Trophoblast cell (in vitro differentiated cells and primary cell): ENCODE measurements at regions not wholly inside any gene's neighbourhood (a gene's known extent, or its start where the extent isn't known, plus 50 kb on each side); places are given as distances from the start of the nearest gene placed in this dataset.

Experiments
- DNase-seq, 2 donors: peaks; one replicate each; pipeline ENCODE4 v3.0.0-alpha.2; 2016
- H2AFZ ChIP-seq: 2 replicates; pipeline ENCODE4 v1.6.1; 2013; ENCODE audit warnings: low read length, moderate library complexity, mild to moderate bottlenecking; ENCODE audit not compliant: insufficient read depth, poor library complexity
- H2AK5ac ChIP-seq: 2 replicates; pipeline ENCODE4 v1.6.1; 2013; ENCODE audit warnings: mild to moderate bottlenecking, low read length
- H2BK120ac ChIP-seq: 2 replicates; pipeline ENCODE4 v1.6.1; 2013; ENCODE audit warnings: low read length, mild to moderate bottlenecking, moderate library complexity; ENCODE audit not compliant: insufficient read depth, poor library complexity
- H2BK12ac ChIP-seq: 2 replicates; pipeline ENCODE4 v1.6.1; 2013; ENCODE audit warnings: mild to moderate bottlenecking, low read length, moderate library complexity
- H2BK5ac ChIP-seq: 2 replicates; pipeline ENCODE4 v1.6.1; 2013; ENCODE audit warnings: low read length, low read depth, moderate library complexity, mild to moderate bottlenecking; ENCODE audit not compliant: poor library complexity
- H3K14ac ChIP-seq: 2 replicates; pipeline ENCODE4 v1.6.1; 2013; ENCODE audit warnings: mild to moderate bottlenecking, low read length
- H3K18ac ChIP-seq: 2 replicates; pipeline ENCODE4 v1.6.1; 2013; ENCODE audit warnings: mild to moderate bottlenecking, low read length
- H3K23ac ChIP-seq: 2 replicates; pipeline ENCODE4 v1.6.1; 2013; ENCODE audit warnings: low read length
- H3K27ac ChIP-seq: 2 replicates; pipeline ENCODE4 v1.5.1; 2013; ENCODE audit warnings: low read depth, mild to moderate bottlenecking, inconsistent platforms, low read length, moderate library complexity
- H3K27me3 ChIP-seq: 2 replicates; pipeline ENCODE4 v1.6.1; 2013; ENCODE audit warnings: inconsistent platforms, mild to moderate bottlenecking, low read length, moderate library complexity; ENCODE audit not compliant: insufficient read depth
- H3K36me3 ChIP-seq, 2 experiments: 1 replicate in 1 of 2; 2 replicates in 1 of 2; pipeline ENCODE4 v1.6.1; 2013; ENCODE audit warnings: low read length in 2 of 2, mild to moderate bottlenecking in 2 of 2, moderate library complexity in 1 of 2; ENCODE audit not compliant: insufficient read depth in 2 of 2, control insufficient read depth in 1 of 2
- H3K4ac ChIP-seq: 2 replicates; pipeline ENCODE4 v1.6.1; 2013; ENCODE audit warnings: low read depth, mild to moderate bottlenecking, low read length, moderate library complexity
- H3K4me1 ChIP-seq, 2 experiments: 1 replicate in 1 of 2; 2 replicates in 1 of 2; pipeline ENCODE4 v1.6.1; 2013; ENCODE audit warnings: low read length in 2 of 2, mild to moderate bottlenecking in 2 of 2, moderate library complexity in 1 of 2; ENCODE audit not compliant: insufficient read depth in 2 of 2, control insufficient read depth in 1 of 2
- H3K4me2 ChIP-seq: 2 replicates; pipeline ENCODE4 v1.6.1; 2013; ENCODE audit warnings: inconsistent platforms, mild to moderate bottlenecking, low read length, moderate library complexity
- H3K4me3 ChIP-seq: 2 replicates; pipeline ENCODE4 v1.5.1; 2013; ENCODE audit warnings: mild to moderate bottlenecking, low read depth, low read length, inconsistent platforms
- H3K79me1 ChIP-seq: one replicate; pipeline ENCODE4 v1.6.1; 2013; ENCODE audit warnings: low read length
- H3K79me2 ChIP-seq: 2 replicates; pipeline ENCODE4 v1.6.1; 2013; ENCODE audit warnings: low read length, mild to moderate bottlenecking; ENCODE audit not compliant: control insufficient read depth, insufficient read depth, poor library complexity
- H3K9ac ChIP-seq: 2 replicates; pipeline ENCODE4 v1.6.1; 2013; ENCODE audit warnings: mild to moderate bottlenecking, low read length
- H3K9me3 ChIP-seq: 2 replicates; pipeline ENCODE4 v1.6.1; 2013; ENCODE audit warnings: low read depth, mild to moderate bottlenecking, control low read depth, inconsistent platforms, low read length; ENCODE audit not compliant: insufficient read depth
- H4K12ac ChIP-seq: 2 replicates; pipeline ENCODE4 v1.6.1; 2013; ENCODE audit warnings: low read depth, mild to moderate bottlenecking, low read length, moderate library complexity
- H4K8ac ChIP-seq: 2 replicates; pipeline ENCODE4 v1.6.1; 2013; ENCODE audit warnings: low read depth, mild to moderate bottlenecking, low read length, moderate library complexity
- H4K91ac ChIP-seq: one replicate; pipeline ENCODE4 v1.6.1; 2013; ENCODE audit warnings: low read depth, mild to moderate bottlenecking, low read length, moderate library complexity
- WGBS: extraction: QIAGEN DNeasy Blood & Tissue Kit; methylation state at CpG from one replicate; pipeline ENCODE4 v1.1.7; 2013; ENCODE audit warnings: missing lambda C conversion rate; ENCODE audit not compliant: insufficient read length, insufficient coverage; ENCODE audit errors: extremely low coverage; 5-methylcytosine and 5-hydroxymethylcytosine counted together

GRCh38 chr18:37741032-37741623, 175.5 kb upstream of the CELF4 start:
- Histone ChIP-seq H2BK120ac (no peak overlapping the region), H3K79me1 (no peaks in the 10 kb centered on the region), H3K4me2 (no peak overlapping the region), H3K23ac (no peak overlapping the region), H3K27ac (no peak overlapping the region), H4K12ac (no peak overlapping the region), H3K4me3 (no peak overlapping the region), H4K91ac (no peak overlapping the region), H2AK5ac (no peak overlapping the region), H3K36me3 (no peaks in the 10 kb centered on the region), H4K8ac (no peak overlapping the region), H2BK5ac (no peak overlapping the region), H3K4ac (no peak overlapping the region), H2BK12ac (no peak overlapping the region), H3K14ac (no peak overlapping the region), H2AFZ (no peak overlapping the region), H3K9me3 (no peaks in the 10 kb centered on the region), H3K9ac (no peak overlapping the region), H3K18ac (no peak overlapping the region), H3K79me2 (no peaks in the 10 kb centered on the region), H3K4me1 (no peaks in the 10 kb centered on the region), H3K27me3 (no peaks in the 10 kb centered on the region)
- DNase-seq, result no peak
- WGBS, result no CpG with 5 or more reads among the region's 7 CpGs

GRCh38 chr18:37734406-37734805, 168.8 kb upstream of the CELF4 start:
- Histone ChIP-seq H3K27ac (no peak overlapping the region), H3K79me1 (no peaks in the 10 kb centered on the region), H3K18ac (no peak overlapping the region), H4K8ac (no peak overlapping the region), H3K4me1 (no peaks in the 10 kb centered on the region), H3K27me3 (no peaks in the 10 kb centered on the region), H2AFZ (no peak overlapping the region), H3K14ac (no peak overlapping the region), H4K91ac (no peak overlapping the region), H2BK120ac (no peak overlapping the region), H2BK12ac (no peak overlapping the region), H3K4ac (no peak overlapping the region), H3K4me3 (no peak overlapping the region), H3K9me3 (no peaks in the 10 kb centered on the region), H2AK5ac (no peak overlapping the region), H3K79me2 (no peaks in the 10 kb centered on the region), H3K23ac (no peak overlapping the region), H2BK5ac (no peak overlapping the region), H4K12ac (no peak overlapping the region), H3K9ac (no peak overlapping the region), H3K36me3 (no peaks in the 10 kb centered on the region), H3K4me2 (no peak overlapping the region)
- no peak for DNase-seq
- no CpG with 5 or more reads among the region's 4 CpGs for WGBS

- no peak overlapping the region for H2BK120ac ChIP-seq
- H2BK5ac ChIP-seq, result no peak overlapping the region
- DNase-seq, result no peak
- H3K9me3 ChIP-seq, result no peaks in the 10 kb centered on the region
- H3K27ac ChIP-seq, result no peak overlapping the region
- H3K4me2 ChIP-seq, result no peak overlapping the region
- no peak overlapping the region for H4K12ac ChIP-seq
- no peak overlapping the region for H3K14ac ChIP-seq
- no peak overlapping the region for H3K9ac ChIP-seq
- H2BK12ac ChIP-seq, result no peak overlapping the region
- H3K23ac ChIP-seq, result no peak overlapping the region
- H3K4me1 ChIP-seq, result no peaks in the 10 kb centered on the region
- H4K91ac ChIP-seq, result no peak overlapping the region
- no peaks in the 10 kb centered on the region for H3K27me3 ChIP-seq
- H3K4ac ChIP-seq, result no peak overlapping the region
- H2AFZ ChIP-seq, result no peak overlapping the region
- no peak overlapping the region for H3K18ac ChIP-seq
- H3K36me3 ChIP-seq, result no peaks in the 10 kb centered on the region
- no peak overlapping the region for H3K4me3 ChIP-seq
- H3K79me2 ChIP-seq, result no peaks in the 10 kb centered on the region
- no peaks in the 10 kb centered on the region for H3K79me1 ChIP-seq
- no peak overlapping the region for H2AK5ac ChIP-seq
- H4K8ac ChIP-seq, result no peak overlapping the region
- WGBS, result no CpG with 5 or more reads among the region's 5 CpGs
Measured at GRCh38 chr18:37729716-37730115, 164.1 kb upstream of the CELF4 start.

GRCh38 chr18:37724206-37724605, 158.6 kb upstream of the CELF4 start:
- H3K36me3 ChIP-seq, result no peaks in the 10 kb centered on the region
- H2AK5ac ChIP-seq, result no peak overlapping the region
- no peak overlapping the region for H3K4me3 ChIP-seq
- H2BK5ac ChIP-seq, result no peak overlapping the region
- H2BK120ac ChIP-seq, result no peak overlapping the region
- no peak overlapping the region for H3K23ac ChIP-seq
- no peak overlapping the region for H2BK12ac ChIP-seq
- H4K8ac ChIP-seq, result no peak overlapping the region
- H3K4ac ChIP-seq, result no peak overlapping the region
- no peaks in the 10 kb centered on the region for H3K27me3 ChIP-seq
- no peaks in the 10 kb centered on the region for H3K79me2 ChIP-seq
- H3K9ac ChIP-seq, result no peak overlapping the region
- no peaks in the 10 kb centered on the region for H3K9me3 ChIP-seq
- no CpG with 5 or more reads among the region's 4 CpGs for WGBS
- H3K27ac ChIP-seq, result no peak overlapping the region
- H3K4me2 ChIP-seq, result no peak overlapping the region
- H3K4me1 ChIP-seq, result no peaks in the 10 kb centered on the region
- no peak overlapping the region for H4K91ac ChIP-seq
- no peak for DNase-seq
- no peak overlapping the region for H4K12ac ChIP-seq
- H3K79me1 ChIP-seq, result no peaks in the 10 kb centered on the region
- H2AFZ ChIP-seq, result no peak overlapping the region
- H3K18ac ChIP-seq, result no peak overlapping the region
- H3K14ac ChIP-seq, result no peak overlapping the region
